IMR-90 (cell line): ENCODE measurements at regions not wholly inside any gene's neighbourhood (a gene's known extent, or its start where the extent isn't known, plus 50 kb on each side); places are given as distances from the start of the nearest gene placed in this dataset.

ENCODE experiments used
- ATAC-seq: fragments of 200-7000 bp; cut with Tn5 transposase; 2 replicates; pipeline ENCODE4 v1.9.1; 2020; ENCODE audit warnings: low read depth, mild to moderate bottlenecking, moderate library complexity
- BruUV-seq: library from RNA; stranded (reverse); fragments of 400-500 nt; replicated peaks from 2 replicates; lab custom pipeline; 2021; lab: Mats Ljungman, UMichigan
- CTCF ChIA-PET: fragments of 300-600 bp; formaldehyde crosslinking; extraction: SDS; loops from one replicate; lab custom pipeline; 2021; ENCODE audit warnings: antibody characterized with exemption; lab: Yijun Ruan, JAX
- POLR2A ChIA-PET: fragments of 300-600 bp; sonication (Branson Sonifier 250); formaldehyde crosslinking; loops from one replicate; lab custom pipeline; 2022; ENCODE audit warnings: antibody characterized with exemption; ENCODE audit not compliant: unreplicated experiment; lab: Charles Lee
- DNase-seq: peaks from one replicate; pipeline ENCODE4 v3.0.0; 2013
- H2AFZ ChIP-seq: replicated peaks from 2 replicates; pipeline ENCODE3; 2013; ENCODE audit warnings: low read length, mild to moderate bottlenecking; ENCODE audit not compliant: poor library complexity
- H2AK5ac ChIP-seq: 2 replicates; pipeline ENCODE4 v1.6.1; 2013; ENCODE audit warnings: low read depth, low read length, inconsistent platforms
- H2AK9ac ChIP-seq: replicated peaks from 2 replicates; pipeline ENCODE3; 2013; ENCODE audit warnings: mild to moderate bottlenecking, low read depth, low read length, moderate library complexity; ENCODE audit not compliant: poor library complexity
- H2BK120ac ChIP-seq: 2 replicates; pipeline ENCODE4 v1.6.1; 2013; ENCODE audit warnings: low read depth, low read length, inconsistent platforms
- H2BK15ac ChIP-seq: 3 replicates; pipeline ENCODE4 v1.6.1; 2013; ENCODE audit warnings: low read depth, low read length, inconsistent platforms
- H2BK20ac ChIP-seq: 2 replicates; pipeline ENCODE4 v1.6.1; 2013; ENCODE audit warnings: low read depth, mild to moderate bottlenecking, inconsistent platforms, low read length, moderate library complexity
- H2BK5ac ChIP-seq: 2 replicates; pipeline ENCODE4 v1.6.1; 2013; ENCODE audit warnings: mild to moderate bottlenecking, low read depth, low read length, inconsistent platforms; ENCODE audit not compliant: poor library complexity, severe bottlenecking
- H3K14ac ChIP-seq: replicated peaks from 2 replicates; pipeline ENCODE4 v1.6.1; 2013; ENCODE audit warnings: low read depth, low read length, inconsistent platforms
- H3K18ac ChIP-seq: 2 replicates; pipeline ENCODE4 v1.6.1; 2013; ENCODE audit warnings: low read depth, low read length, control low read depth
- H3K23ac ChIP-seq: 2 replicates; pipeline ENCODE4 v1.6.1; 2013; ENCODE audit warnings: low read depth, low read length, inconsistent platforms
- H3K27ac ChIP-seq: 2 replicates; pipeline ENCODE4 v1.5.1; 2013; ENCODE audit warnings: mild to moderate bottlenecking, control low read depth, low read length; ENCODE audit not compliant: insufficient read depth
- H3K27me3 ChIP-seq: 2 replicates; pipeline ENCODE4 v1.6.1; 2013; ENCODE audit warnings: low read length; ENCODE audit not compliant: control insufficient read depth, insufficient read depth
- H3K36me3 ChIP-seq: 2 replicates; pipeline ENCODE4 v1.6.1; 2013; ENCODE audit warnings: low read length, mixed read lengths; ENCODE audit not compliant: control insufficient read depth, insufficient read depth
- H3K4ac ChIP-seq: 2 replicates; pipeline ENCODE4 v1.6.1; 2013; ENCODE audit warnings: low read depth, low read length, inconsistent platforms
- H3K4me1 ChIP-seq: 2 replicates; pipeline ENCODE4 v1.6.1; 2013; ENCODE audit warnings: low read length, mixed read lengths; ENCODE audit not compliant: control insufficient read depth, insufficient read depth
- H3K4me2 ChIP-seq: 2 replicates; pipeline ENCODE4 v1.6.1; 2013; ENCODE audit warnings: low read depth, mild to moderate bottlenecking, control low read depth, low read length, moderate library complexity
- H3K4me3 ChIP-seq: 2 replicates; pipeline ENCODE4 v1.5.1; 2013; ENCODE audit warnings: low read depth, mild to moderate bottlenecking, control low read depth, low read length, moderate library complexity; ENCODE audit not compliant: insufficient read depth
- H3K56ac ChIP-seq: 2 replicates; pipeline ENCODE4 v1.6.1; 2013; ENCODE audit warnings: low read length, inconsistent platforms; ENCODE audit not compliant: insufficient read depth; ENCODE audit errors: extremely low read depth
- H3K79me1 ChIP-seq, 2 experiments: 2 replicates each; pipeline ENCODE4 v1.6.1; 2013; ENCODE audit warnings: low read length in 2 of 2, inconsistent platforms in 1 of 2, low read depth in 1 of 2
- H3K9ac ChIP-seq: 2 replicates; pipeline ENCODE4 v1.6.1; 2013; ENCODE audit warnings: low read depth, low read length, control low read depth
- H3K9me1 ChIP-seq: 2 replicates; pipeline ENCODE4 v1.6.1; 2013; ENCODE audit warnings: low read length, inconsistent platforms; ENCODE audit not compliant: insufficient read depth
- H3K9me3 ChIP-seq: 2 replicates; pipeline ENCODE4 v1.6.1; 2013; ENCODE audit warnings: low read length; ENCODE audit not compliant: control insufficient read depth, insufficient read depth
- H4K20me1 ChIP-seq: 2 replicates; pipeline ENCODE4 v1.6.1; 2013; ENCODE audit warnings: low read length, inconsistent platforms; ENCODE audit not compliant: insufficient read depth
- H4K5ac ChIP-seq: 2 replicates; pipeline ENCODE4 v1.6.1; 2013; ENCODE audit warnings: mild to moderate bottlenecking, low read depth, low read length, control low read depth
- H4K8ac ChIP-seq, 2 experiments: 2 replicates each; pipeline ENCODE4 v1.6.1; 2013; ENCODE audit warnings: low read depth in 2 of 2, low read length in 2 of 2, control low read depth in 1 of 2, inconsistent platforms in 1 of 2
- H4K91ac ChIP-seq: 2 replicates; pipeline ENCODE4 v1.6.1; 2013; ENCODE audit warnings: low read depth, low read length, inconsistent platforms; ENCODE audit not compliant: insufficient read depth
- BHLHE40 ChIP-seq: fragments of 150-350 bp; IDR thresholded peaks from 2 replicates; pipeline ENCODE4 v1.6.1; 2016; ENCODE audit warnings: mild to moderate bottlenecking, low read depth, low read length
- CEBPB ChIP-seq: IDR thresholded peaks from 2 replicates; pipeline ENCODE4 v1.6.1; 2012; ENCODE audit warnings: low read depth, low read length, improper control_type of control experiment
- CHD1 ChIP-seq: IDR thresholded peaks from 2 replicates; pipeline ENCODE4 v1.6.1; 2012; ENCODE audit warnings: low read depth, low read length, improper control_type of control experiment
- CTCF ChIP-seq: conservative IDR thresholded peaks from 2 replicates; pipeline ENCODE4 v1.5.1; 2012; ENCODE audit warnings: mild to moderate bottlenecking, low read depth, low read length, improper control_type of control experiment
- FOS ChIP-seq: fragments of 150-350 bp; IDR thresholded peaks from 2 replicates; pipeline ENCODE4 v1.6.1; 2016; ENCODE audit warnings: low read depth, low read length
- MAFK ChIP-seq: IDR thresholded peaks from 2 replicates; pipeline ENCODE4 v1.6.1; 2012; ENCODE audit warnings: low read depth, low read length, improper control_type of control experiment
- MAZ ChIP-seq: IDR thresholded peaks from 2 replicates; pipeline ENCODE4 v1.6.1; 2012; ENCODE audit warnings: low read depth, mild to moderate bottlenecking, low read length, improper control_type of control experiment, moderate library complexity, borderline replicate concordance
- MXI1 ChIP-seq: IDR thresholded peaks from 2 replicates; pipeline ENCODE4 v1.6.1; 2012; ENCODE audit warnings: low read depth, mild to moderate bottlenecking, low read length, moderate library complexity, borderline replicate concordance
- NFE2L2 ChIP-seq: fragments of 150-350 bp; IDR thresholded peaks from 2 replicates; pipeline ENCODE4 v1.6.1; 2016; ENCODE audit warnings: low read depth, mild to moderate bottlenecking, low read length
- POLR2A ChIP-seq: IDR thresholded peaks from 2 replicates; pipeline ENCODE4 v1.6.1; 2012; ENCODE audit warnings: mild to moderate bottlenecking, low read depth, low read length
- RAD21 ChIP-seq: IDR thresholded peaks from 2 replicates; pipeline ENCODE4 v1.6.1; 2012; ENCODE audit warnings: low read length, improper control_type of control experiment
- RCOR1 ChIP-seq: IDR thresholded peaks from 2 replicates; pipeline ENCODE4 v1.6.1; 2012; ENCODE audit warnings: mild to moderate bottlenecking, low read length, improper control_type of control experiment; ENCODE audit not compliant: insufficient replicate concordance
- RFX5 ChIP-seq: IDR thresholded peaks from 2 replicates; pipeline ENCODE4 v1.8.0; 2012; ENCODE audit warnings: low read depth, mild to moderate bottlenecking, low read length, moderate library complexity
- SMC3 ChIP-seq: fragments of 150-350 bp; IDR thresholded peaks from 2 replicates; pipeline ENCODE4 v1.6.1; 2016; ENCODE audit warnings: low read depth, mild to moderate bottlenecking, antibody characterized with exemption, low read length, moderate library complexity
- USF2 ChIP-seq: fragments of 150-350 bp; IDR thresholded peaks from 2 replicates; pipeline ENCODE4 v1.6.1; 2017; ENCODE audit warnings: mild to moderate bottlenecking, antibody characterized with exemption, low read length, low read depth
- WGBS, 2 experiments: methylation state at CpG; one replicate each; pipeline versions ENCODE4 v1.1.5 to v1.1.7; 2013; ENCODE audit warnings: missing lambda C conversion rate in 2 of 2; ENCODE audit not compliant: insufficient read length in 1 of 2; ENCODE audit errors: extremely low coverage in 2 of 2; 5-methylcytosine and 5-hydroxymethylcytosine counted together
- dilution Hi-C: fragments of 300-500 bp; cut with HindIII; formaldehyde crosslinking; loops from one replicate; pipeline ENCODE4 v1.14.3; 2018; ENCODE audit warnings: low sequenced_read_pairs; ENCODE audit not compliant: unreplicated experiment
- in situ Hi-C: fragments of 300-500 bp; cut with MboI; formaldehyde crosslinking; loops from 3 replicates; pipeline ENCODE4 v1.14.3; 2019; ENCODE audit warnings: low sequenced_read_pairs, inconsistent platforms, mixed read lengths
- intact Hi-C: fragments of 100-400 bp; cut with micrococcal nuclease; formaldehyde crosslinking; loops from 2 replicates; pipeline ENCODE4 v1.10.0; 2022

GRCh38 chr1:113191579-113192076 lies 118.6 kb downstream of the LRIG2 start:
- Histone ChIP-seq H3K9me1 (no peaks in the 10 kb centered on the region), H2BK5ac (no peak overlapping the region), H4K91ac (no peak overlapping the region), H3K36me3 (no peaks in the 10 kb centered on the region), H3K4me1 (no peaks in the 10 kb centered on the region), H4K5ac (no peak overlapping the region), H2AK5ac (no peak overlapping the region), H2AFZ (no peak overlapping the region), H4K8ac (no peak overlapping the region), H3K27me3 (peaks cover 9% of the 10 kb centered on the region), H2BK15ac (no peak overlapping the region), H3K9me3 (no peaks in the 10 kb centered on the region), H3K4ac (no peak overlapping the region), H2AK9ac (no peak overlapping the region), H4K20me1 (no peaks in the 10 kb centered on the region), H3K9ac (no peak overlapping the region), H2BK120ac (no peak overlapping the region), H3K4me2 (no peak overlapping the region), H3K23ac (no peak overlapping the region), H3K56ac (no peak overlapping the region; the same call in 1 of the 2 replicates), H3K4me3 (no peak overlapping the region), H3K27ac (no peak overlapping the region), H3K14ac (no peak overlapping the region), H3K18ac (no peak overlapping the region), H2BK20ac (no peak overlapping the region), H3K79me1 (no peaks in the 10 kb centered on the region)
- intact Hi-C loops (no loop called here), dilution Hi-C loops (no loop called here), in situ Hi-C loops (no loop called here)
- ChIA-PET POLR2A (no interaction called here), CTCF (no interaction called here)
- TF ChIP-seq RCOR1 (no peak), CEBPB (no peak), POLR2A (no peak), MAZ (no peak), SMC3 (no peak), CHD1 (no peak), RAD21 (no peak), CTCF (no peak), FOS (no peak), USF2 (no peak), BHLHE40 (no peak), MXI1 (no peak), RFX5 (no peak), MAFK (no peak), NFE2L2 (no peak)
- no TSS peak for BruUV-seq
- 90% methylated on average over 2 of the region's 11 CpGs; no CpG with 5 or more reads in 1 of the 2 experiments for WGBS, 2 experiments
- no peak for DNase-seq
- ATAC-seq = no peak
